ENCODE measurements at regions not wholly inside any gene's neighbourhood (a gene's known extent, or its start where the extent isn't known, plus 50 kb on each side); places are given as distances from the start of the nearest gene placed in this dataset.

- no peak for DNase-seq
Measured at GRCh38 chr21:35893156-35893555, 167.2 kb downstream of the SETD4 start.

- no peak for DNase-seq
Measured at GRCh38 chr21:35886887-35887286, 173.4 kb downstream of the SETD4 start.

- DNase-seq: no peak
Measured at GRCh38 chr21:35885942-35886541, 174.3 kb downstream of the SETD4 start.

- DNase-seq: no peak
Measured at GRCh38 chr21:35882791-35883240, 177.5 kb downstream of the SETD4 start.

- no peak for DNase-seq
Measured at GRCh38 chr21:35873441-35873840, 186.9 kb downstream of the SETD4 start.

- no peak for DNase-seq
Measured at GRCh38 chr21:35871906-35872305, 188.4 kb downstream of the SETD4 start.

GRCh38 chr21:35868869-35869223 is 191.5 kb downstream of the SETD4 start:
- no peak for DNase-seq

GRCh38 chr21:35868005-35868868 is 192.1 kb downstream of the SETD4 start:
- DNase-seq: no peak

GRCh38 chr21:35864039-35864438 is 196.3 kb downstream of the SETD4 start:
- no peak for DNase-seq

- no peak for DNase-seq
Measured at GRCh38 chr21:35862969-35863368, 197.4 kb downstream of the SETD4 start.

- DNase-seq: no peak
Measured at GRCh38 chr21:35861661-35862060, 198.7 kb downstream of the SETD4 start.

- no peak for DNase-seq
Measured at GRCh38 chr21:35860189-35860869, 200.0 kb downstream of the SETD4 start.

GRCh38 chr21:35859677-35860076 is 200.6 kb downstream of the SETD4 start:
- DNase-seq: no peak

- DNase-seq: no peak
Measured at GRCh38 chr21:35857095-35857494, 203.2 kb downstream of the SETD4 start.

GRCh38 chr21:35855484-35855883 is 204.8 kb downstream of the SETD4 start:
- no peak for DNase-seq

- no peak for DNase-seq
Measured at GRCh38 chr21:35854281-35854680, 206.0 kb downstream of the SETD4 start.

- no peak for DNase-seq
Measured at GRCh38 chr21:35853321-35854239, 206.7 kb downstream of the SETD4 start.

GRCh38 chr21:35852820-35853219 is 207.5 kb downstream of the SETD4 start:
- no peak for DNase-seq

- DNase-seq: no peak
Measured at GRCh38 chr21:35850542-35851103, 209.7 kb downstream of the SETD4 start.

- no peak for DNase-seq
Measured at GRCh38 chr21:35850029-35850428, 210.3 kb downstream of the SETD4 start.

- no peak for DNase-seq
Measured at GRCh38 chr21:35849144-35849543, 211.2 kb downstream of the SETD4 start.

- no peak for DNase-seq
Measured at GRCh38 chr21:35843911-35844667, 216.2 kb downstream of the SETD4 start.
